KBM-7 (cell line): ENCODE measurements at regions not wholly inside any gene's neighbourhood (a gene's known extent, or its start where the extent isn't known, plus 50 kb on each side); places are given as distances from the start of the nearest gene placed in this dataset.
A peak's percentile ranks its signal among the peaks of the same experiment; 100 is the strongest.
"Not testable (repeated sequence)": the region's sequence is repeated elsewhere in the genome, so short reads cannot be mapped to it uniquely, and the experiment has no call there.

Source experiments
- DNase-seq: peaks from one replicate; pipeline ENCODE4 v3.0.0-alpha.2; 2015
- in situ Hi-C: fragments of 300-500 bp; cut with MboI; formaldehyde crosslinking; loops from 2 replicates; pipeline ENCODE4 v1.14.3; 2020; ENCODE audit warnings: low sequenced_read_pairs, low pct_unique_long_range_greater_than_20kb, mixed read lengths

GRCh38 chr1:95905818-95906395 lies 671.9 kb downstream of the RWDD3 start:
- in situ Hi-C loops, result no loop called here
- DNase-seq, result no peak

- in situ Hi-C loops, result not testable (repeated sequence)
Measured at GRCh38 chr1:95911739-95912138, 677.7 kb downstream of the RWDD3 start.

GRCh38 chr1:95916616-95917015 lies 682.6 kb downstream of the RWDD3 start:
- peak; percentile 1 for DNase-seq
- in situ Hi-C loops, result no loop called here

More at GRCh38 chr1:95911739-95912138, 677.7 kb downstream of the RWDD3 start:
- peak; percentile 0 for DNase-seq

GRCh38 chr1:95924684-95925083 lies 690.7 kb downstream of the RWDD3 start:
- DNase-seq, result no peak
- in situ Hi-C loops, result no loop called here

- in situ Hi-C loops, result no loop called here
- DNase-seq, result no peak
Measured at GRCh38 chr1:95926331-95926730, 692.3 kb downstream of the RWDD3 start.

GRCh38 chr1:95927061-95927460 lies 693.1 kb downstream of the RWDD3 start:
- no peak for DNase-seq

GRCh38 chr1:95935719-95936118 lies 701.7 kb downstream of the RWDD3 start:
- in situ Hi-C loops, result no loop called here
- no peak for DNase-seq

More at GRCh38 chr1:95927061-95927460, 693.1 kb downstream of the RWDD3 start:
- in situ Hi-C loops, result no loop called here

GRCh38 chr1:95941121-95941798 lies 707.2 kb downstream of the RWDD3 start:
- in situ Hi-C loops, result no loop called here
- no peak for DNase-seq

- no peak for DNase-seq
- in situ Hi-C loops, result no loop called here
Measured at GRCh38 chr1:95948023-95948422, 714.0 kb downstream of the RWDD3 start.

- in situ Hi-C loops, result no loop called here
- DNase-seq, result peak; percentile 14
Measured at GRCh38 chr1:95951371-95952102, 717.5 kb downstream of the RWDD3 start.

- in situ Hi-C loops, result no loop called here
- no peak for DNase-seq
Measured at GRCh38 chr1:95953015-95953414, 719.0 kb downstream of the RWDD3 start.

GRCh38 chr1:95954585-95954984 lies 720.6 kb downstream of the RWDD3 start:
- DNase-seq, result no peak
- in situ Hi-C loops, result no loop called here

- in situ Hi-C loops, result no loop called here
- DNase-seq, result no peak
Measured at GRCh38 chr1:95956215-95956614, 722.2 kb downstream of the RWDD3 start.

GRCh38 chr1:95957748-95958147 lies 723.7 kb downstream of the RWDD3 start:
- no peak for DNase-seq
- in situ Hi-C loops, result no loop called here

- DNase-seq, result no peak
- in situ Hi-C loops, result no loop called here
Measured at GRCh38 chr1:95966866-95967265, 732.9 kb downstream of the RWDD3 start.

GRCh38 chr1:95974586-95974985 lies 740.6 kb downstream of the RWDD3 start:
- no peak for DNase-seq
- in situ Hi-C loops, result no loop called here

- in situ Hi-C loops, result no loop called here
- DNase-seq, result no peak
Measured at GRCh38 chr1:95982711-95983110, 738.9 kb upstream of the PTBP2 start.

- in situ Hi-C loops, result no loop called here
- no peak for DNase-seq
Measured at GRCh38 chr1:95983831-95984230, 737.8 kb upstream of the PTBP2 start.

GRCh38 chr1:95984798-95985374 lies 736.7 kb upstream of the PTBP2 start:
- DNase-seq, result no peak
- in situ Hi-C loops, result no loop called here

- DNase-seq, result no peak
- in situ Hi-C loops, result no loop called here
Measured at GRCh38 chr1:95990033-95990432, 731.6 kb upstream of the PTBP2 start.
